H9 (cell line): ENCODE measurements at regions not wholly inside any gene's neighbourhood (a gene's known extent, or its start where the extent isn't known, plus 50 kb on each side); places are given as distances from the start of the nearest gene placed in this dataset.

Source experiments
- DNase-seq: peaks from one replicate; pipeline ENCODE4 v3.0.0-alpha.2; 2017
- H2AFZ ChIP-seq: one replicate; pipeline ENCODE4 v1.6.1; 2013; ENCODE audit warnings: mild to moderate bottlenecking, low read length, control low read depth, moderate library complexity
- H2AK5ac ChIP-seq: 2 replicates; pipeline ENCODE4 v1.6.1; 2013; ENCODE audit warnings: low read length, control low read depth, mixed read lengths; ENCODE audit not compliant: insufficient read length
- H2BK120ac ChIP-seq: one replicate; pipeline ENCODE4 v1.6.1; 2013; ENCODE audit warnings: low read depth, mild to moderate bottlenecking, low read length, control low read depth, inconsistent platforms; ENCODE audit not compliant: poor library complexity, severe bottlenecking
- H2BK12ac ChIP-seq: 2 replicates; pipeline ENCODE4 v1.6.1; 2013; ENCODE audit warnings: low read length, control low read depth, mixed read lengths, low read depth; ENCODE audit not compliant: insufficient read length
- H2BK15ac ChIP-seq: 2 replicates; pipeline ENCODE4 v1.6.1; 2013; ENCODE audit warnings: low read depth, low read length, control low read depth
- H2BK20ac ChIP-seq: one replicate; pipeline ENCODE4 v1.6.1; 2013; ENCODE audit warnings: low read depth, mild to moderate bottlenecking, low read length, control low read depth, inconsistent platforms; ENCODE audit not compliant: poor library complexity, severe bottlenecking
- H2BK5ac ChIP-seq: 2 replicates; pipeline ENCODE4 v1.6.1; 2013; ENCODE audit warnings: low read length, control low read depth, mixed read lengths; ENCODE audit not compliant: insufficient read length
- H3K14ac ChIP-seq: 2 replicates; pipeline ENCODE4 v1.6.1; 2013; ENCODE audit warnings: low read length, control low read depth; ENCODE audit not compliant: insufficient read depth
- H3K18ac ChIP-seq: 2 replicates; pipeline ENCODE4 v1.6.1; 2013; ENCODE audit warnings: low read depth, mild to moderate bottlenecking, mixed read lengths, low read length, control low read depth; ENCODE audit not compliant: insufficient read length
- H3K23ac ChIP-seq: 2 replicates; pipeline ENCODE4 v1.6.1; 2013; ENCODE audit warnings: low read length, control low read depth, mixed read lengths, low read depth; ENCODE audit not compliant: insufficient read length
- H3K23me2 ChIP-seq: 2 replicates; pipeline ENCODE4 v1.6.1; 2013; ENCODE audit warnings: low read depth, mild to moderate bottlenecking, mixed read lengths, low read length, control low read depth; ENCODE audit not compliant: insufficient read length, poor library complexity, severe bottlenecking
- H3K27ac ChIP-seq: 2 replicates; pipeline ENCODE4 v1.5.1; 2013; ENCODE audit warnings: low read length, control low read depth, mixed read lengths, low read depth; ENCODE audit not compliant: insufficient read length
- H3K27me3 ChIP-seq: 2 replicates; pipeline ENCODE4 v1.6.1; 2013; ENCODE audit warnings: low read length, control low read depth, inconsistent platforms; ENCODE audit not compliant: insufficient read depth
- H3K4ac ChIP-seq: 2 replicates; pipeline ENCODE4 v1.6.1; 2013; ENCODE audit warnings: low read depth, mild to moderate bottlenecking, control low read depth, inconsistent platforms, low read length, moderate library complexity
- H3K4me1 ChIP-seq: 2 replicates; pipeline ENCODE4 v1.6.1; 2013; ENCODE audit warnings: low read length, control low read depth, inconsistent platforms; ENCODE audit not compliant: insufficient read depth
- H3K4me2 ChIP-seq: 2 replicates; pipeline ENCODE4 v1.6.1; 2013; ENCODE audit warnings: low read length, control low read depth, mixed read lengths; ENCODE audit not compliant: insufficient read length, insufficient read depth
- H3K56ac ChIP-seq: 2 replicates; pipeline ENCODE4 v1.6.1; 2013; ENCODE audit warnings: low read depth, mild to moderate bottlenecking, mixed read lengths, low read length, control low read depth; ENCODE audit not compliant: insufficient read length
- H3K79me1 ChIP-seq: 2 replicates; pipeline ENCODE4 v1.6.1; 2013; ENCODE audit warnings: low read depth, mild to moderate bottlenecking, moderate library complexity, low read length, control low read depth, inconsistent platforms; ENCODE audit not compliant: insufficient read depth, poor library complexity, severe bottlenecking
- H3K79me2 ChIP-seq: 2 replicates; pipeline ENCODE4 v1.6.1; 2013; ENCODE audit warnings: low read length, control low read depth, inconsistent platforms; ENCODE audit not compliant: insufficient read depth
- H3K9ac ChIP-seq: 2 replicates; pipeline ENCODE4 v1.6.1; 2013; ENCODE audit warnings: low read length, control low read depth, mixed read lengths; ENCODE audit not compliant: insufficient read length; ENCODE audit errors: extremely low read depth
- H3K9me3 ChIP-seq: one replicate; pipeline ENCODE4 v1.6.1; 2013; ENCODE audit warnings: low read depth, low read length, inconsistent platforms; ENCODE audit not compliant: control insufficient read depth
- H3T11ph ChIP-seq: one replicate; pipeline ENCODE4 v1.6.1; 2013; ENCODE audit warnings: mild to moderate bottlenecking, low read length, control low read depth, inconsistent platforms
- H4K20me1 ChIP-seq: one replicate; pipeline ENCODE4 v1.6.1; 2013; ENCODE audit not compliant: control insufficient read depth, insufficient read length, insufficient read depth
- H4K5ac ChIP-seq: 2 replicates; pipeline ENCODE4 v1.6.1; 2013; ENCODE audit warnings: low read depth, mild to moderate bottlenecking, mixed read lengths, low read length, control low read depth; ENCODE audit not compliant: insufficient read length
- H4K8ac ChIP-seq: replicated peaks from 2 replicates; pipeline ENCODE4 v1.6.1; 2013; ENCODE audit warnings: low read length, control low read depth, mixed read lengths, low read depth; ENCODE audit not compliant: insufficient read length
- H4K91ac ChIP-seq: 2 replicates; pipeline ENCODE4 v1.6.1; 2013; ENCODE audit warnings: low read depth, mild to moderate bottlenecking, moderate library complexity, mixed read lengths, low read length, control low read depth; ENCODE audit not compliant: insufficient read length
- H3K27ac Mint-ChIP-seq, 3 experiments: 2 replicates in 2 of 3; 3 replicates in 1 of 3; pipeline ENCODE4 v1.8.0; 2020 to 2021; ENCODE audit warnings: mixed read lengths in 3 of 3, mild to moderate bottlenecking in 1 of 3, moderate library complexity in 1 of 3
- H3K27me3 Mint-ChIP-seq: 2 replicates; pipeline ENCODE4 v1.8.0; 2021; ENCODE audit warnings: low read depth, mild to moderate bottlenecking, moderate library complexity, mixed read lengths
- H3K36me3 Mint-ChIP-seq, 3 experiments: 2 replicates in 2 of 3; 3 replicates in 1 of 3; pipeline ENCODE4 v1.8.0; 2020 to 2021; ENCODE audit warnings: low read depth in 3 of 3, mixed read lengths in 3 of 3; ENCODE audit not compliant: insufficient read depth in 1 of 3
- H3K4me1 Mint-ChIP-seq, 2 experiments: 2 replicates each; pipeline ENCODE4 v1.8.0; 2020; ENCODE audit warnings: mixed read lengths in 2 of 2
- H3K4me3 Mint-ChIP-seq, 2 experiments: 2 replicates in 1 of 2; 3 replicates in 1 of 2; pipeline ENCODE4 v1.8.0; 2020 to 2021; ENCODE audit warnings: mild to moderate bottlenecking in 2 of 2, mixed read lengths in 2 of 2, moderate library complexity in 1 of 2
- H3K9me3 Mint-ChIP-seq, 2 experiments: 2 replicates in 1 of 2; 3 replicates in 1 of 2; pipeline ENCODE4 v1.8.0; 2020; ENCODE audit warnings: mild to moderate bottlenecking in 2 of 2, mixed read lengths in 2 of 2, moderate library complexity in 1 of 2
- CTCF ChIP-seq: fragments of 200-600 bp; sonication (generic); conservative IDR thresholded peaks from 3 replicates; pipeline ENCODE4 v1.8.0; 2021; ENCODE audit warnings: antibody characterized with exemption, mild to moderate bottlenecking
- WGBS: extraction: QIAGEN DNeasy Blood & Tissue Kit; methylation state at CpG from one replicate; pipeline ENCODE4 v1.1.7; 2013; ENCODE audit warnings: missing lambda C conversion rate, low lambda C conversion rate, mixed read lengths; ENCODE audit not compliant: insufficient read length; ENCODE audit errors: extremely low coverage; 5-methylcytosine and 5-hydroxymethylcytosine counted together

GRCh38 chr6:40901322-40902055 is 137.5 kb downstream of the UNC5CL start:
- TF ChIP-seq CTCF = no peak
- WGBS = no CpG with 5 or more reads among the region's 1 CpG
- no peak overlapping the region for H3K56ac ChIP-seq
- no peak overlapping the region for H3K4me2 ChIP-seq
- no peaks in the 10 kb centered on the region for H3K36me3 Mint-ChIP-seq
- H3K9me3 Mint-ChIP-seq = no peaks in the 10 kb centered on the region; a peak in 1 of 5 replicates
- H2BK20ac ChIP-seq = no peak overlapping the region
- H3K14ac ChIP-seq = no peak overlapping the region
- H4K20me1 ChIP-seq = no peaks in the 10 kb centered on the region
- no peaks in the 10 kb centered on the region for H3K79me2 ChIP-seq
- no peak overlapping the region for H4K8ac ChIP-seq
- H3K4me3 Mint-ChIP-seq = no peak overlapping the region
- no peak overlapping the region for H2AFZ ChIP-seq
- no peak overlapping the region for H2BK5ac ChIP-seq
- no peak overlapping the region for H3K18ac ChIP-seq
- peaks cover 5% of the 10 kb centered on the region in 2 experiments; a peak in 2 of 4 replicates for H3K4me1 Mint-ChIP-seq
- no peaks in the 10 kb centered on the region for H3K4me1 ChIP-seq
- H3T11ph ChIP-seq = no peak overlapping the region
- H3K27ac Mint-ChIP-seq = no peak overlapping the region
- H4K5ac ChIP-seq = no peak overlapping the region
- H2BK15ac ChIP-seq = no peak overlapping the region
- H3K23me2 ChIP-seq = no peaks in the 10 kb centered on the region
- H3K9me3 ChIP-seq = no peaks in the 10 kb centered on the region
- H3K23ac ChIP-seq = no peak overlapping the region
- peaks cover 69% of the 10 kb centered on the region for H3K27me3 Mint-ChIP-seq
- no peak overlapping the region for H3K9ac ChIP-seq
- no peak overlapping the region for H2BK12ac ChIP-seq
- H4K91ac ChIP-seq = no peak overlapping the region
- no peaks in the 10 kb centered on the region for H3K79me1 ChIP-seq
- no peak overlapping the region for H2AK5ac ChIP-seq
- DNase-seq = no peak
- H2BK120ac ChIP-seq = no peak overlapping the region
- peaks cover 3% of the 10 kb centered on the region; the same call in 1 of the 2 replicates for H3K27me3 ChIP-seq
- no peak overlapping the region for H3K27ac ChIP-seq
- H3K4ac ChIP-seq = no peak overlapping the region
